HS-5 (cell line): ENCODE measurements at regions not wholly inside any gene's neighbourhood (a gene's known extent, or its start where the extent isn't known, plus 50 kb on each side); places are given as distances from the start of the nearest gene placed in this dataset.
"Not testable (repeated sequence)": the region's sequence is repeated elsewhere in the genome, so short reads cannot be mapped to it uniquely, and the experiment has no call there.

ENCODE experiments used
- DNase-seq: peaks from one replicate; pipeline ENCODE4 v3.0.0-alpha.2; 2012; ENCODE audit warnings: low read depth

- no peak for DNase-seq
Measured at GRCh38 chr11:107276077-107276476, 181.5 kb downstream of the CWF19L2 start.

- peak; percentile 3 for DNase-seq
Measured at GRCh38 chr11:107275632-107276031, 182.0 kb downstream of the CWF19L2 start.

- no peak for DNase-seq
Measured at GRCh38 chr11:107274138-107274537, 183.5 kb downstream of the CWF19L2 start.

- no peak for DNase-seq
Measured at GRCh38 chr11:107272561-107272960, 185.1 kb downstream of the CWF19L2 start.

- no peak for DNase-seq
Measured at GRCh38 chr11:107271425-107271824, 186.2 kb downstream of the CWF19L2 start.

- DNase-seq = no peak
Measured at GRCh38 chr11:107268977-107269376, 188.6 kb downstream of the CWF19L2 start.

GRCh38 chr11:107266455-107266854 is 191.2 kb downstream of the CWF19L2 start:
- no peak for DNase-seq

GRCh38 chr11:107265591-107266121 is 192.0 kb downstream of the CWF19L2 start:
- no peak for DNase-seq

- DNase-seq = no peak
Measured at GRCh38 chr11:107263844-107264563, 193.6 kb downstream of the CWF19L2 start.

- DNase-seq = no peak
Measured at GRCh38 chr11:107259811-107260221, 197.8 kb downstream of the CWF19L2 start.

- DNase-seq = no peak
Measured at GRCh38 chr11:107257710-107258109, 199.9 kb downstream of the CWF19L2 start.

GRCh38 chr11:107253661-107254060 is 204.0 kb downstream of the CWF19L2 start:
- DNase-seq = not testable (repeated sequence)

GRCh38 chr11:107252429-107253161 is 205.0 kb downstream of the CWF19L2 start:
- DNase-seq = no peak

- DNase-seq = no peak
Measured at GRCh38 chr11:107251298-107251697, 206.3 kb downstream of the CWF19L2 start.

GRCh38 chr11:107250017-107250416 is 207.6 kb downstream of the CWF19L2 start:
- DNase-seq = no peak

- no peak for DNase-seq
Measured at GRCh38 chr11:107249054-107249453, 208.6 kb downstream of the CWF19L2 start.

- no peak for DNase-seq
Measured at GRCh38 chr11:107247167-107247861, 210.3 kb downstream of the CWF19L2 start.

GRCh38 chr11:107243929-107244328 is 213.7 kb downstream of the CWF19L2 start:
- no peak for DNase-seq

- DNase-seq = no peak
Measured at GRCh38 chr11:107232451-107232850, 214.2 kb upstream of the GUCY1A2 start.

- DNase-seq = no peak
Measured at GRCh38 chr11:107224836-107225235, 206.6 kb upstream of the GUCY1A2 start.

- DNase-seq = no peak
Measured at GRCh38 chr11:107222916-107223460, 204.7 kb upstream of the GUCY1A2 start.

GRCh38 chr11:107222431-107222830 is 204.2 kb upstream of the GUCY1A2 start:
- DNase-seq = no peak
